Lower leg skin (tissue), 4 donors: ENCODE measurements at regions not wholly inside any gene's neighbourhood (a gene's known extent, or its start where the extent isn't known, plus 50 kb on each side); places are given as distances from the start of the nearest gene placed in this dataset.

Source experiments
- DNase-seq, 2 donors: peaks; one replicate each; pipeline ENCODE4 v3.0.0-alpha.2; 2019; ENCODE audit warnings: low spot score in 2 of 2
- H3K4me3 ChIP-seq: fragments of 200-600 bp; sonication (generic); 2 replicates; pipeline ENCODE4 v1.5.1; 2017; ENCODE audit warnings: mild to moderate bottlenecking, low read depth; ENCODE audit not compliant: poor library complexity, severe bottlenecking
- CTCF ChIP-seq, 3 donors: fragments of 450-650 bp; IDR thresholded peaks; one replicate each; pipeline ENCODE4 v1.5.1; 2016; ENCODE audit warnings: antibody characterized with exemption in 3 of 3, mild to moderate bottlenecking in 3 of 3, moderate library complexity in 2 of 3
- POLR2A ChIP-seq, 2 donors: fragments of 450-650 bp; IDR thresholded peaks; one replicate each; pipeline ENCODE4 v1.6.1; 2016 to 2017; ENCODE audit warnings: antibody characterized with exemption in 2 of 2, mild to moderate bottlenecking in 1 of 2, moderate library complexity in 1 of 2
- WGBS, 2 donors: methylation state at CpG; one replicate each; pipeline ENCODE4 v1.1.5; 2018; 5-methylcytosine and 5-hydroxymethylcytosine counted together
- intact Hi-C: fragments of 100-400 bp; cut with DNase I; formaldehyde crosslinking; loops from one replicate; pipeline ENCODE4 v1.15.0; 2023; ENCODE audit warnings: low total_unique reads

GRCh38 chr4:7121174-7121573 lies 53.3 kb upstream of the GRPEL1 start:
- 71 to 79% methylated on average over 15 of the region's 15 CpGs for WGBS, 2 donors

GRCh38 chr4:7120341-7120740 lies 52.5 kb upstream of the GRPEL1 start:
- TF ChIP-seq CTCF (IDR thresholded peaks at IDR 0.05), result no peak
- TF ChIP-seq POLR2A (IDR thresholded peaks at IDR 0.05), result no peak
- H3K4me3 ChIP-seq, result no peak overlapping the region
- no peak for DNase-seq
- WGBS, 2 donors, result 83% methylated on average over 8 of the region's 8 CpGs
- intact Hi-C loops, result no loop called here

More at GRCh38 chr4:7121174-7121573, 53.3 kb upstream of the GRPEL1 start:
- DNase-seq, result no peak
- intact Hi-C loops, result no loop called here
- TF ChIP-seq POLR2A (IDR thresholded peaks at IDR 0.05) (no peak), CTCF (IDR thresholded peaks at IDR 0.05) (no peak)
- no peak overlapping the region for H3K4me3 ChIP-seq

- DNase-seq, result no peak
- intact Hi-C loops, result no loop called here
- H3K4me3 ChIP-seq, result no peak overlapping the region
- TF ChIP-seq CTCF (IDR thresholded peaks at IDR 0.05) (no peak), POLR2A (IDR thresholded peaks at IDR 0.05) (no peak)
- WGBS, 2 donors, result 93 to 96% methylated on average over 2 of the region's 2 CpGs
These were observed 50.4 kb upstream of the GRPEL1 start for GRCh38 chr4:7118013-7118832.
